ENCODE measurements at regions not wholly inside any gene's neighbourhood (a gene's known extent, or its start where the extent isn't known, plus 50 kb on each side); places are given as distances from the start of the nearest gene placed in this dataset.

- TF ChIP-seq RAD21 (IDR thresholded peaks at IDR 0.05; ENCODE audit: low read depth) (no peak), EGR1 (IDR thresholded peaks at IDR 0.05) (no peak), TEAD4 (IDR thresholded peaks at IDR 0.05) (no peak), MAX (IDR thresholded peaks at IDR 0.05) (no peak), YY1 (IDR thresholded peaks at IDR 0.05; ENCODE audit: low read depth) (no peak), CREB1 (IDR thresholded peaks at IDR 0.05; ENCODE audit: low read depth) (no peak), EP300 (IDR thresholded peaks at IDR 0.05; ENCODE audit: borderline replicate concordance) (no peak), FOXM1 (IDR thresholded peaks at IDR 0.05; ENCODE audit: borderline replicate concordance, low read depth) (no peak), ZBTB7A (IDR thresholded peaks at IDR 0.05; ENCODE audit: low read depth) (no peak), REST (IDR thresholded peaks at IDR 0.05; ENCODE audit: low read depth) (no peak), TAF1 (IDR thresholded peaks at IDR 0.05; ENCODE audit: low read depth) (no peak), NFIC (IDR thresholded peaks at IDR 0.05) (no peak)
Observed at GRCh38 chr2:49225126-49225525, 70.8 kb upstream of the FSHR start.
